ENCODE measurements at regions not wholly inside any gene's neighbourhood (a gene's known extent, or its start where the extent isn't known, plus 50 kb on each side); places are given as distances from the start of the nearest gene placed in this dataset.

GRCh38 chr14:84819528-84819927, 710.4 kb upstream of the FLRT2 start:
- no peak for DNase-seq (ENCODE audit: low read depth in 2 of 2)

- no peak for DNase-seq (ENCODE audit: low read depth in 2 of 2)
Measured at GRCh38 chr14:84825481-84826251, 704.3 kb upstream of the FLRT2 start.

GRCh38 chr14:84826294-84826693, 703.6 kb upstream of the FLRT2 start:
- no peak for DNase-seq (ENCODE audit: low read depth in 2 of 2)

GRCh38 chr14:84850595-84850994, 679.3 kb upstream of the FLRT2 start:
- DNase-seq (ENCODE audit: low read depth in 2 of 2) = no peak

GRCh38 chr14:84856751-84857534, 673.0 kb upstream of the FLRT2 start:
- no peak for DNase-seq (ENCODE audit: low read depth in 2 of 2)

GRCh38 chr14:84857571-84857970, 672.4 kb upstream of the FLRT2 start:
- DNase-seq (ENCODE audit: low read depth in 2 of 2) = no peak

- no peak for DNase-seq (ENCODE audit: low read depth in 2 of 2)
Measured at GRCh38 chr14:84859116-84859515, 670.8 kb upstream of the FLRT2 start.

- DNase-seq (ENCODE audit: low read depth in 2 of 2) = no peak
Measured at GRCh38 chr14:84864548-84865271, 665.2 kb upstream of the FLRT2 start.

GRCh38 chr14:84871734-84872133, 658.2 kb upstream of the FLRT2 start:
- DNase-seq (ENCODE audit: low read depth in 2 of 2) = no peak

GRCh38 chr14:84874436-84874835, 655.5 kb upstream of the FLRT2 start:
- DNase-seq (ENCODE audit: low read depth in 2 of 2) = no peak

- DNase-seq (ENCODE audit: low read depth in 2 of 2) = no peak
Measured at GRCh38 chr14:84877061-84877460, 652.9 kb upstream of the FLRT2 start.

GRCh38 chr14:84882830-84883229, 647.1 kb upstream of the FLRT2 start:
- no peak for DNase-seq (ENCODE audit: low read depth in 2 of 2)

- DNase-seq (ENCODE audit: low read depth in 2 of 2) = no peak
Measured at GRCh38 chr14:84885061-84885460, 644.9 kb upstream of the FLRT2 start.

GRCh38 chr14:84891404-84891803, 638.5 kb upstream of the FLRT2 start:
- no peak for DNase-seq (ENCODE audit: low read depth in 2 of 2)

GRCh38 chr14:84894254-84894653, 635.7 kb upstream of the FLRT2 start:
- DNase-seq (ENCODE audit: low read depth in 2 of 2) = no peak

- no peak for DNase-seq (ENCODE audit: low read depth in 2 of 2)
Measured at GRCh38 chr14:84922370-84922769, 607.6 kb upstream of the FLRT2 start.

- no peak for DNase-seq (ENCODE audit: low read depth in 2 of 2)
Measured at GRCh38 chr14:84926656-84927055, 603.3 kb upstream of the FLRT2 start.

- DNase-seq (ENCODE audit: low read depth in 2 of 2) = peak; percentile 28 to 40
Measured at GRCh38 chr14:84927096-84927827, 602.7 kb upstream of the FLRT2 start.

- peak; percentile 3 to 4 for DNase-seq (ENCODE audit: low read depth in 2 of 2)
Measured at GRCh38 chr14:84929086-84929485, 600.9 kb upstream of the FLRT2 start.

GRCh38 chr14:84929834-84930233, 600.1 kb upstream of the FLRT2 start:
- no peak for DNase-seq (ENCODE audit: low read depth in 2 of 2)

- no peak for DNase-seq (ENCODE audit: low read depth in 2 of 2)
Measured at GRCh38 chr14:84937016-84937415, 592.9 kb upstream of the FLRT2 start.

- DNase-seq (ENCODE audit: low read depth in 2 of 2) = no peak
Measured at GRCh38 chr14:84937449-84937848, 592.5 kb upstream of the FLRT2 start.

Data from fibroblast of skin of left biceps (primary cell).